GM12878 (cell line): ENCODE measurements at regions not wholly inside any gene's neighbourhood (a gene's known extent, or its start where the extent isn't known, plus 50 kb on each side); places are given as distances from the start of the nearest gene placed in this dataset.

Experiments used
- ATAC-seq: fragments of 200-7000 bp; cut with Tn5 transposase; 3 replicates; pipeline ENCODE4 v1.9.1; 2020; ENCODE audit warnings: mild to moderate bottlenecking, moderate library complexity
- BruUV-seq: library from RNA; stranded (reverse); fragments of 400-500 nt; replicated peaks from 2 replicates; lab custom pipeline; 2021; lab: Mats Ljungman, UMichigan
- CTCF ChIA-PET: fragments of 300-600 bp; sonication (Branson Sonifier 250); formaldehyde crosslinking; extraction: SDS; loops from one replicate; lab custom pipeline; 2021; ENCODE audit warnings: inconsistent platforms; lab: Yijun Ruan, JAX
- POLR2A ChIA-PET: fragments of 350-600 bp; formaldehyde crosslinking; extraction: SDS; loops from one replicate; lab custom pipeline; 2021; ENCODE audit warnings: inconsistent platforms; lab: Charles Lee
- RAD21 ChIA-PET: fragments of 300-600 bp; sonication (Branson Sonifier 250); formaldehyde crosslinking; loops from one replicate; lab custom pipeline; 2023; ENCODE audit warnings: antibody characterized with exemption; ENCODE audit not compliant: unreplicated experiment; lab: Charles Lee
- SMC1A ChIA-PET: fragments of 300-600 bp; sonication (Branson Sonifier 250); formaldehyde crosslinking; loops from one replicate; lab custom pipeline; 2023; ENCODE audit not compliant: unreplicated experiment, uncharacterized antibody; lab: Charles Lee
- DNase-seq: peaks from one replicate; pipeline ENCODE4 v3.0.0-alpha.2; 2011; ENCODE audit warnings: low read depth, low spot score
- FAIRE-seq: peaks from 3 replicates; lab custom pipeline; 2011; peaks lifted over from hg19 to GRCh38; lab: Jason Lieb, UNC
- H2AFZ ChIP-seq: 2 replicates; pipeline ENCODE4 v1.6.0; 2011; ENCODE audit warnings: low read depth, low read length, control low read depth; ENCODE audit not compliant: control insufficient read depth
- H3K27ac ChIP-seq: 2 replicates; pipeline ENCODE4 v1.5.1; 2011; ENCODE audit warnings: control low read depth; ENCODE audit not compliant: control insufficient read depth, insufficient read depth
- H3K27me3 ChIP-seq, 2 experiments: replicated peaks in 1 of 2; 2 replicates each; pipeline versions ENCODE4 v1.6.0 to v1.6.1; 2011; ENCODE audit warnings: low read length in 1 of 2; ENCODE audit not compliant: control insufficient read depth in 2 of 2, insufficient read depth in 2 of 2
- H3K36me3 ChIP-seq, 2 experiments: 2 replicates each; pipeline ENCODE4 v1.5.1; 2011; ENCODE audit warnings: low read length in 1 of 2; ENCODE audit not compliant: control insufficient read depth in 2 of 2, insufficient read depth in 2 of 2
- H3K4me1 ChIP-seq: 2 replicates; pipeline ENCODE4 v1.6.1; 2011; ENCODE audit warnings: mild to moderate bottlenecking, low read length, moderate library complexity, mixed read lengths; ENCODE audit not compliant: control insufficient read depth, insufficient read depth
- H3K4me2 ChIP-seq: 2 replicates; pipeline ENCODE4 v1.6.0; 2011; ENCODE audit warnings: control low read depth; ENCODE audit not compliant: control insufficient read depth, insufficient read depth
- H3K4me3 ChIP-seq: fragments of 200-600 bp; sonication (generic); 2 replicates; pipeline ENCODE4 v1.5.1; 2016
- H3K79me2 ChIP-seq: 2 replicates; pipeline ENCODE4 v1.6.0; 2011; ENCODE audit warnings: low read length; ENCODE audit not compliant: control insufficient read depth, insufficient read depth
- H3K9ac ChIP-seq: 2 replicates; pipeline ENCODE4 v1.8.0; 2011; ENCODE audit warnings: low read length, control low read depth, mixed read lengths; ENCODE audit not compliant: control insufficient read depth, insufficient read depth
- H3K9me3 ChIP-seq: replicated peaks from 3 replicates; pipeline ENCODE4 v1.5.1; 2011; ENCODE audit warnings: mild to moderate bottlenecking, low read length; ENCODE audit not compliant: control insufficient read depth, insufficient read depth
- H4K20me1 ChIP-seq: 2 replicates; pipeline ENCODE4 v1.6.0; 2011; ENCODE audit not compliant: control insufficient read depth, insufficient read depth
- BCL11A ChIP-seq: IDR thresholded peaks from 2 replicates; pipeline ENCODE4 v1.6.1; 2011; ENCODE audit warnings: low read depth, low read length
- CREM ChIP-seq: IDR thresholded peaks from 2 replicates; pipeline ENCODE4 v1.6.1; 2014; ENCODE audit warnings: antibody characterized with exemption, low read depth
- DPF2 ChIP-seq: fragments of 450-650 bp; IDR thresholded peaks from 2 replicates; pipeline ENCODE4 v1.6.1; 2017; ENCODE audit warnings: mild to moderate bottlenecking
- E2F8 ChIP-seq: fragments of 450-650 bp; IDR thresholded peaks from 2 replicates; pipeline ENCODE4 v1.6.1; 2018; ENCODE audit warnings: mild to moderate bottlenecking, low read depth, moderate library complexity; ENCODE audit not compliant: partially characterized antibody
- JUNB ChIP-seq: IDR thresholded peaks from 2 replicates; pipeline ENCODE4 v1.6.1; 2016; ENCODE audit warnings: antibody characterized with exemption, mild to moderate bottlenecking
- RAD21 ChIP-seq: IDR thresholded peaks from 2 replicates; pipeline ENCODE4 v1.6.1; 2011; ENCODE audit warnings: mild to moderate bottlenecking, low read depth, low read length, moderate library complexity; ENCODE audit not compliant: insufficient read depth
- SIX5 ChIP-seq: IDR thresholded peaks from 2 replicates; pipeline ENCODE4 v1.6.1; 2011; ENCODE audit warnings: mild to moderate bottlenecking, low read depth, low read length, moderate library complexity; ENCODE audit not compliant: severe bottlenecking
- SP1 ChIP-seq: IDR thresholded peaks from one replicate; pipeline ENCODE4 v1.6.1; 2011; ENCODE audit warnings: low read depth, low read length
- SPI1 ChIP-seq: IDR thresholded peaks from 2 replicates; pipeline ENCODE4 v1.6.1; 2011; ENCODE audit warnings: low read depth, mild to moderate bottlenecking, low read length, moderate library complexity, borderline replicate concordance; ENCODE audit not compliant: insufficient read depth
- SUPT20H ChIP-seq: IDR thresholded peaks from 2 replicates; pipeline ENCODE4 v1.6.1; 2011; ENCODE audit warnings: low read depth, mild to moderate bottlenecking, low read length, moderate library complexity, borderline replicate concordance; ENCODE audit not compliant: control insufficient read depth
- USF2 ChIP-seq: IDR thresholded peaks from 2 replicates; pipeline ENCODE4 v1.6.1; 2011; ENCODE audit warnings: low read depth, low read length, improper control_type of control experiment, borderline replicate concordance
- ZBED1 ChIP-seq: IDR thresholded peaks from 2 replicates; pipeline ENCODE4 v1.6.1; 2016; ENCODE audit warnings: borderline replicate concordance
- ZNF217 ChIP-seq: fragments of 450-650 bp; IDR thresholded peaks from 2 replicates; pipeline ENCODE4 v1.6.1; 2017; ENCODE audit warnings: antibody characterized with exemption, mild to moderate bottlenecking
- ZZZ3 ChIP-seq: IDR thresholded peaks from 2 replicates; pipeline ENCODE4 v1.6.1; 2011; ENCODE audit warnings: low read depth; ENCODE audit not compliant: control insufficient read depth, insufficient read length
- WGBS: methylation state at CpG from one replicate; pipeline ENCODE4 v1.1.6; 2016; ENCODE audit warnings: low lambda C conversion rate; ENCODE audit not compliant: insufficient replicate concordance, insufficient coverage; ENCODE audit errors: missing lambda C conversion rate; 5-methylcytosine and 5-hydroxymethylcytosine counted together
- in situ Hi-C: fragments of 300-500 bp; cut with MboI; formaldehyde crosslinking; loops from 9 replicates; pipeline ENCODE4 v1.14.3; 2018; ENCODE audit warnings: mixed read lengths
- intact Hi-C: fragments of 100-400 bp; cut with micrococcal nuclease; formaldehyde crosslinking; loops from one replicate; pipeline ENCODE4 v1.14.2; 2022; ENCODE audit not compliant: unreplicated experiment
- TF ChIP-seq, protein P1 (sequence below): fragments of 450-650 bp; IDR thresholded peaks from 2 replicates; pipeline ENCODE4 v1.6.1; 2016; ENCODE audit warnings: mild to moderate bottlenecking

GRCh38 chr1:40923511-40924020 lies 55.9 kb upstream of the CTPS1 start:
- H3K9ac ChIP-seq = no peak overlapping the region
- H4K20me1 ChIP-seq = no peaks in the 10 kb centered on the region
- no peaks in the 10 kb centered on the region for H3K79me2 ChIP-seq
- in situ Hi-C loops = no loop called here
- ChIA-PET RAD21 (interaction anchor here (1.2 kb wide), 1 partner anchor 353 kb away, joined by 3 read pairs; no protein-coding TSS in a partner anchor), POLR2A (no interaction called here), CTCF (interaction anchor here (0.6 to 1.7 kb wide), 4 partner anchors 26 to 331 kb away, joined by 3 to 7 read pairs (median 4); no protein-coding TSS in a partner anchor), SMC1A (interaction anchor here (1.6 kb wide), 1 partner anchor 11 kb away, joined by 5 read pairs; no protein-coding TSS in a partner anchor)
- no peak overlapping the region for H3K27ac ChIP-seq
- H3K4me3 ChIP-seq = no peak overlapping the region
- H3K9me3 ChIP-seq = no peaks in the 10 kb centered on the region
- no peak overlapping the region for H2AFZ ChIP-seq
- no peaks in the 10 kb centered on the region for H3K36me3 ChIP-seq
- intact Hi-C loops = no loop called here
- BruUV-seq = no TSS peak
- ATAC-seq (no peak), FAIRE-seq (no peak), DNase-seq (no peak)
- H3K4me2 ChIP-seq = no peak overlapping the region
- no peaks in the 10 kb centered on the region for H3K27me3 ChIP-seq
- H3K4me1 ChIP-seq = no peaks in the 10 kb centered on the region
- WGBS = 38% methylated on average over 3 of the region's 3 CpGs
- TF ChIP-seq RAD21 (no peak), ZZZ3 (no peak), SUPT20H (no peak), SP1 (no peak), DPF2 (no peak), CREM (no peak), ZNF217 (no peak), SPI1 (no peak), E2F8 (no peak), USF2 (no peak), JUNB (no peak), SIX5 (no peak), ZBED1 (no peak), BCL11A (no peak)
- TF ChIP-seq, protein P1, sequence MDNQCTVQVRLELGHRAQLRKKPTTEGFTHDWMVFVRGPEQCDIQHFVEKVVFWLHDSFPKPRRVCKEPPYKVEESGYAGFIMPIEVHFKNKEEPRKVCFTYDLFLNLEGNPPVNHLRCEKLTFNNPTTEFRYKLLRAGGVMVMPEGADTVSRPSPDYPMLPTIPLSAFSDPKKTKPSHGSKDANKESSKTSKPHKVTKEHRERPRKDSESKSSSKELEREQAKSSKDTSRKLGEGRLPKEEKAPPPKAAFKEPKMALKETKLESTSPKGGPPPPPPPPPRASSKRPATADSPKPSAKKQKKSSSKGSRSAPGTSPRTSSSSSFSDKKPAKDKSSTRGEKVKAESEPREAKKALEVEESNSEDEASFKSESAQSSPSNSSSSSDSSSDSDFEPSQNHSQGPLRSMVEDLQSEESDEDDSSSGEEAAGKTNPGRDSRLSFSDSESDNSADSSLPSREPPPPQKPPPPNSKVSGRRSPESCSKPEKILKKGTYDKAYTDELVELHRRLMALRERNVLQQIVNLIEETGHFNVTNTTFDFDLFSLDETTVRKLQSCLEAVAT = no peak
